Activated CD4-positive, alpha-beta T cell treated with anti-CD3 and anti-CD28 coated beads, Interleukin-2, amount 10 ng/mL, durations not matched to agents 7 days and 5 days (primary cell): ENCODE measurements at regions not wholly inside any gene's neighbourhood (a gene's known extent, or its start where the extent isn't known, plus 50 kb on each side); places are given as distances from the start of the nearest gene placed in this dataset.

ENCODE experiments used
- CTCF ChIA-PET: fragments of 350-600 bp; sonication (Branson Sonifier 250); formaldehyde crosslinking; loops from one replicate; lab custom pipeline; 2021; ENCODE audit warnings: antibody characterized with exemption; lab: Charles Lee
- POLR2A ChIA-PET: fragments of 350-600 bp; sonication (Branson Sonifier 250); formaldehyde crosslinking; loops from one replicate; lab custom pipeline; 2021; ENCODE audit warnings: antibody characterized with exemption; lab: Charles Lee
- DNase-seq: peaks from one replicate; pipeline ENCODE4 v3.0.0-alpha.2; 2020
- H3K27ac Mint-ChIP-seq: one replicate; pipeline ENCODE4 v1.8.0; 2021; ENCODE audit warnings: mild to moderate bottlenecking, moderate library complexity, mixed read lengths
- H3K27me3 Mint-ChIP-seq: one replicate; pipeline ENCODE4 v1.8.0; 2021; ENCODE audit warnings: mixed read lengths
- H3K36me3 Mint-ChIP-seq: one replicate; pipeline ENCODE4 v1.8.0; 2021; ENCODE audit warnings: low read depth, mixed read lengths
- H3K4me1 Mint-ChIP-seq: one replicate; pipeline ENCODE4 v1.8.0; 2021; ENCODE audit warnings: mixed read lengths
- H3K4me3 Mint-ChIP-seq: one replicate; pipeline ENCODE4 v1.8.0; 2021; ENCODE audit warnings: mild to moderate bottlenecking, moderate library complexity, mixed read lengths
- H3K9me3 Mint-ChIP-seq: one replicate; pipeline ENCODE4 v1.8.0; 2021; ENCODE audit warnings: mixed read lengths

- no peak overlapping the region for H3K4me3 Mint-ChIP-seq
- no peaks in the 10 kb centered on the region for H3K36me3 Mint-ChIP-seq
- ChIA-PET CTCF (no interaction called here), POLR2A (no interaction called here)
- no peaks in the 10 kb centered on the region for H3K9me3 Mint-ChIP-seq
- DNase-seq, result no peak
- H3K27me3 Mint-ChIP-seq, result no peaks in the 10 kb centered on the region
- no peak overlapping the region for H3K27ac Mint-ChIP-seq
- no peaks in the 10 kb centered on the region for H3K4me1 Mint-ChIP-seq
Measured at GRCh38 chr13:21967871-21968270, 297.0 kb downstream of the FGF9 start.

- no peaks in the 10 kb centered on the region for H3K9me3 Mint-ChIP-seq
- ChIA-PET POLR2A (no interaction called here), CTCF (no interaction called here)
- no peak overlapping the region for H3K27ac Mint-ChIP-seq
- H3K27me3 Mint-ChIP-seq, result no peaks in the 10 kb centered on the region
- H3K36me3 Mint-ChIP-seq, result no peaks in the 10 kb centered on the region
- DNase-seq, result no peak
- no peaks in the 10 kb centered on the region for H3K4me1 Mint-ChIP-seq
- no peak overlapping the region for H3K4me3 Mint-ChIP-seq
Measured at GRCh38 chr13:21970172-21970571, 299.3 kb downstream of the FGF9 start.

- Mint-ChIP-seq H3K4me1 (no peaks in the 10 kb centered on the region), H3K36me3 (no peaks in the 10 kb centered on the region), H3K27ac (no peak overlapping the region), H3K4me3 (no peak overlapping the region), H3K9me3 (no peaks in the 10 kb centered on the region), H3K27me3 (no peaks in the 10 kb centered on the region)
- ChIA-PET POLR2A (no interaction called here), CTCF (no interaction called here)
- DNase-seq, result no peak
Measured at GRCh38 chr13:21970918-21971317, 300.0 kb downstream of the FGF9 start.

GRCh38 chr13:21971662-21972621 is 301.1 kb downstream of the FGF9 start:
- Mint-ChIP-seq H3K9me3 (no peaks in the 10 kb centered on the region), H3K4me3 (no peak overlapping the region), H3K27me3 (no peaks in the 10 kb centered on the region), H3K36me3 (no peaks in the 10 kb centered on the region), H3K4me1 (no peaks in the 10 kb centered on the region), H3K27ac (no peak overlapping the region)
- CTCF ChIA-PET, result no interaction called here
- no peak for DNase-seq
- POLR2A ChIA-PET, result no interaction called here

GRCh38 chr13:21973437-21974125 is 302.7 kb downstream of the FGF9 start:
- POLR2A ChIA-PET, result no interaction called here
- Mint-ChIP-seq H3K4me1 (no peaks in the 10 kb centered on the region), H3K27ac (no peak overlapping the region), H3K27me3 (no peaks in the 10 kb centered on the region), H3K4me3 (no peak overlapping the region), H3K9me3 (no peaks in the 10 kb centered on the region), H3K36me3 (no peaks in the 10 kb centered on the region)
- CTCF ChIA-PET, result no interaction called here
- no peak for DNase-seq

GRCh38 chr13:21974741-21975140 is 303.9 kb downstream of the FGF9 start:
- POLR2A ChIA-PET, result no interaction called here
- H3K4me1 Mint-ChIP-seq, result no peaks in the 10 kb centered on the region

GRCh38 chr13:21976159-21976558 is 305.3 kb downstream of the FGF9 start:
- CTCF ChIA-PET, result no interaction called here
- Mint-ChIP-seq H3K9me3 (no peaks in the 10 kb centered on the region), H3K4me3 (no peak overlapping the region), H3K27ac (no peak overlapping the region), H3K27me3 (no peaks in the 10 kb centered on the region), H3K36me3 (no peaks in the 10 kb centered on the region), H3K4me1 (no peaks in the 10 kb centered on the region)
- POLR2A ChIA-PET, result no interaction called here
- DNase-seq, result no peak

More at GRCh38 chr13:21974741-21975140, 303.9 kb downstream of the FGF9 start:
- no peaks in the 10 kb centered on the region for H3K27me3 Mint-ChIP-seq
- H3K9me3 Mint-ChIP-seq, result no peaks in the 10 kb centered on the region
- DNase-seq, result no peak
- no peak overlapping the region for H3K27ac Mint-ChIP-seq
- no peaks in the 10 kb centered on the region for H3K36me3 Mint-ChIP-seq
- CTCF ChIA-PET, result interaction anchor here (0.6 kb wide), 1 partner anchor 10 kb away, joined by 3 read pairs; no protein-coding TSS in a partner anchor
- no peak overlapping the region for H3K4me3 Mint-ChIP-seq

- Mint-ChIP-seq H3K27ac (no peak overlapping the region), H3K36me3 (no peaks in the 10 kb centered on the region), H3K4me1 (no peaks in the 10 kb centered on the region), H3K9me3 (no peaks in the 10 kb centered on the region), H3K4me3 (no peak overlapping the region), H3K27me3 (no peaks in the 10 kb centered on the region)
- CTCF ChIA-PET, result no interaction called here
- DNase-seq, result no peak
- POLR2A ChIA-PET, result no interaction called here
Measured at GRCh38 chr13:21979161-21979806, 308.4 kb downstream of the FGF9 start.

GRCh38 chr13:21980049-21980448 is 309.2 kb downstream of the FGF9 start:
- Mint-ChIP-seq H3K27ac (no peak overlapping the region), H3K4me1 (no peaks in the 10 kb centered on the region), H3K9me3 (peaks cover 3% of the 10 kb centered on the region), H3K36me3 (no peaks in the 10 kb centered on the region), H3K27me3 (no peaks in the 10 kb centered on the region), H3K4me3 (no peak overlapping the region)
- ChIA-PET CTCF (no interaction called here), POLR2A (no interaction called here)
- DNase-seq, result no peak

GRCh38 chr13:21984156-21984555 is 313.3 kb downstream of the FGF9 start:
- CTCF ChIA-PET, result interaction anchor here (1.3 kb wide), 1 partner anchor 242 kb away, joined by 4 read pairs; no protein-coding TSS in a partner anchor
- POLR2A ChIA-PET, result no interaction called here
- no peak overlapping the region for H3K4me3 Mint-ChIP-seq
- H3K27me3 Mint-ChIP-seq, result no peaks in the 10 kb centered on the region
- no peaks in the 10 kb centered on the region for H3K36me3 Mint-ChIP-seq
- H3K4me1 Mint-ChIP-seq, result no peaks in the 10 kb centered on the region
- peaks cover 3% of the 10 kb centered on the region for H3K9me3 Mint-ChIP-seq
- no peak for DNase-seq
- no peak overlapping the region for H3K27ac Mint-ChIP-seq

- Mint-ChIP-seq H3K9me3 (peaks cover 3% of the 10 kb centered on the region), H3K4me3 (no peak overlapping the region), H3K27ac (no peak overlapping the region), H3K4me1 (no peaks in the 10 kb centered on the region), H3K36me3 (no peaks in the 10 kb centered on the region), H3K27me3 (no peaks in the 10 kb centered on the region)
- POLR2A ChIA-PET, result no interaction called here
- no peak for DNase-seq
- CTCF ChIA-PET, result no interaction called here
Measured at GRCh38 chr13:21986602-21987001, 315.7 kb downstream of the FGF9 start.

- no peaks in the 10 kb centered on the region for H3K4me1 Mint-ChIP-seq
- H3K9me3 Mint-ChIP-seq, result peaks cover 3% of the 10 kb centered on the region
- ChIA-PET CTCF (interaction anchor here (0.6 kb wide), 1 partner anchor 1115 kb away, joined by 3 read pairs; no protein-coding TSS in a partner anchor), POLR2A (no interaction called here)
- no peak overlapping the region for H3K27ac Mint-ChIP-seq
- no peak for DNase-seq
- peaks cover 2% of the 10 kb centered on the region for H3K27me3 Mint-ChIP-seq
- no peak overlapping the region for H3K4me3 Mint-ChIP-seq
- H3K36me3 Mint-ChIP-seq, result no peaks in the 10 kb centered on the region
Measured at GRCh38 chr13:21987793-21988192, 316.9 kb downstream of the FGF9 start.

GRCh38 chr13:21988624-21989023 is 317.8 kb downstream of the FGF9 start:
- no peak overlapping the region for H3K27ac Mint-ChIP-seq
- POLR2A ChIA-PET, result no interaction called here
- H3K4me1 Mint-ChIP-seq, result no peaks in the 10 kb centered on the region
- peaks cover 2% of the 10 kb centered on the region for H3K27me3 Mint-ChIP-seq
- no peaks in the 10 kb centered on the region for H3K36me3 Mint-ChIP-seq
- H3K9me3 Mint-ChIP-seq, result peaks cover 3% of the 10 kb centered on the region
- DNase-seq, result no peak
- CTCF ChIA-PET, result no interaction called here
- no peak overlapping the region for H3K4me3 Mint-ChIP-seq
